LNCAP (cell line): ENCODE measurements at regions not wholly inside any gene's neighbourhood (a gene's known extent, or its start where the extent isn't known, plus 50 kb on each side); places are given as distances from the start of the nearest gene placed in this dataset.

Experiments used
- CTCF ChIP-seq: fragments of 450-650 bp; IDR thresholded peaks from 2 replicates; pipeline ENCODE4 v1.5.1; 2017; ENCODE audit warnings: mild to moderate bottlenecking

- no peak for TF ChIP-seq CTCF
Observed at GRCh38 chr10:94112321-94112720, 118.6 kb downstream of the PLCE1 start.

- no peak for TF ChIP-seq CTCF
Observed at GRCh38 chr10:94115725-94116124, 122.0 kb downstream of the PLCE1 start.

GRCh38 chr10:94116848-94117247 lies 123.1 kb downstream of the PLCE1 start:
- TF ChIP-seq CTCF, result no peak

DNA sequence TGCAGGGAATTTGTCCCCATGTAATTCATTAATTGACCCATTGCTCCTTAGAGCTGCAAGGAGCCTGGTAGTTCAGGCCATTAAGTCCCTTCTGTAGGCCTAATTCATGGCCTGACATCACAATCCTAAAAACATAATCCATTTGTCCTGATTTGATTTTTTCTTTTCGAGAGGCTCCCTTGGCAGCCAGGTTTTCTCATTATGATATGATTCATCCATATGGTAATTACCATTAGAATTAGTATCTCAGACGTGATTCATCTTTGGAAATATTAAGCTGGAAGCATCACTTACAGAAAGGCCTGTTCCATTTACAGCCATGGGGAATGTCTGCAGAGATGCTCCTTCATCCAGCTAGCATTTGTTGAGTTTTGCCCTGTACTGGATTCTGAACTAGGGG lies 128.5 kb downstream of the PLCE1 start:
- TF ChIP-seq CTCF, result no peak

GRCh38 chr10:94123258-94123995 lies 129.7 kb downstream of the PLCE1 start:
- TF ChIP-seq CTCF, result no peak

DNA sequence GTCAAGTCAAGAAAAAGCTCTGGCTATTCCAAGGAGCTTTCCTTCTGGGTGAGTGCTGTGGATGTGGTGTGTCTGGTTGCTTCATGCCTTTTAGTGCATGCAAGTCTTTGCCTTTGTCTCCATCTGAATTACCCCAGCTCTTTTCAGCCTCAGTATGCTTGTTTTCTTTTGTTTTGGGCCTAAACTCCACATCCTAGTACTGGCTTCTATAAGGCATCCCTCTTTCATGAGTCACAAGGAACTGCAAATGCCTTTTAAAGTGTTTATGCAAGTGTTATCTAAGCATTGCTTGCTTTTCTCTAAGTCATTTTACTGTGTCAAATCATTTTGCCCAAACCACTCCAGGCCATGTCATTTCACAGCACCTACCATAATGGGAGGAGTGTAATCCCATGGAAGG lies 132.1 kb downstream of the PLCE1 start:
- no peak for TF ChIP-seq CTCF

DNA sequence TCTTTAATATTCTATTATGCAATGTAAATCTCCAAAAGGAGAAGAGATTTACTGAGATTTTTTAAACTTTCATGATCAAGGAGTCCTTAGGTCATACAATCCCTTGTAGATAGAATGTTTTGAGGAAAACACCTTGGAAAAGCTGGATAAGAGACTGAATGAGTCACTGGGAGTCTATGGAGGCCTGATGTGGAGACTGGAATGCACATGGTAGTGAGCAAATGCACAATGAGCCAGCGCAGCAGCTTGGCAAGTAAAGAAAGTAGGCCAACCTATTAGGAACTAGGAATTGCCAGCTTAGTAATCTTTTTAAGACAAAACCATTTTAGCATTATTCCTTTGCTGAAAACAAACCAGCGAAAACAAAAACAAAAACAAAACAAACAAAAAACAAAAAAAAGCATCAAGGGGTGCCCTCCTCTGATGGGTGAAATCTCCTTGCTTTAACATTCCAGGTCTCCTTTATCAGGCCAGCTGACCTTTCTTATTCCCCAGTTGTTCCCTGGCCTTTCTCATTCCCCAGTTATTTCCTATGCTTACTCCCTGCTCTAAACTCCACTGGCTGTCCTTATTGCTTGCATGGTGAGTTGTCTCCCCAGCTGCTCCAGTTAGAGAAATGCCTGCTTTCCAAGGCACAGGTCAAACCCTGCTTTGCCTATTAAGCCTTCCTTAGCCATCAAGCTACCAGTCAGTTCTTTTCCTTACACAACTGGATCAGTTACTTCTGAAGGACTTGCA lies 135.8 kb downstream of the PLCE1 start:
- TF ChIP-seq CTCF, result no peak
